ENCODE measurements at regions not wholly inside any gene's neighbourhood (a gene's known extent, or its start where the extent isn't known, plus 50 kb on each side); places are given as distances from the start of the nearest gene placed in this dataset.

DNA sequence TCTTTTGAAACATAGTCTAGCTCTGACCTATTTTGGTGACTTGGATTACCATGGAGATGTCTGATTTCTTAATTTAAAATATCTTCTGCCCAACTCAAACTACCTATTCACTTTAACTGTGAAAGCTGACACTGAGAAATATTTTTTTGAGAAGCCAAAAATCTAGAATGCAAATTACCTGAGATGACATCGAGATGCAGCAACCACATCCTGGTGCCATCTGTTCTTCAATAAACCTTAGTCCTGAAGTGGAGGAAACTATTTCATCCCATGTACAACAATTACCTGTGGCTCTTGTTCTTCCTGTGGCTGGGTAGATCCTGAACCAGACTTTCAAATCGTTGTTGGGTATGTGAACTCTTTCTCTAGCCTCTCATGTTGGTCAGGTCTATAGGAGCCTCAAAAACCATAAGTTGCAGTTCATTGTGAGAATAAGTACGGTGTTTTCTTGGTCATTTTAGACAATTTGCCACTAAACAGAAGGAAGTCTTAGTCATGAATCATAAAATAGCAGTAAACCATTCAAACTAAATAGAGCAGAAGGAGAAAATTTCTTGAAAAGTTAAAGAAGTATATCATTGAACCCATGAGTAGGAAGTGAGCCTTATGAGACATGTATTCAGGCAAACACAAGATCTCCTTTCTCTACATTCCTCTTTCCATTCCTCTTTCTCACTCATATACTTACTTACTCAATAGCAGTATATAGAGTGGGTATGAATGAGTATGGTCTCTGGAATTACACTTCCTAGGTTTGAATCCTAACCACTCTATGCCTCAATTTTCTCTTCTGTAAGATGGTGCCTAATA is 176.0 kb downstream of the HMHB1 start:
- H3K4me3 ChIP-seq (ENCODE audit: low read depth, low read length) = no peak overlapping the region
- DNase-seq (ENCODE audit: low read depth) = no peak
- TF ChIP-seq, protein P1, sequence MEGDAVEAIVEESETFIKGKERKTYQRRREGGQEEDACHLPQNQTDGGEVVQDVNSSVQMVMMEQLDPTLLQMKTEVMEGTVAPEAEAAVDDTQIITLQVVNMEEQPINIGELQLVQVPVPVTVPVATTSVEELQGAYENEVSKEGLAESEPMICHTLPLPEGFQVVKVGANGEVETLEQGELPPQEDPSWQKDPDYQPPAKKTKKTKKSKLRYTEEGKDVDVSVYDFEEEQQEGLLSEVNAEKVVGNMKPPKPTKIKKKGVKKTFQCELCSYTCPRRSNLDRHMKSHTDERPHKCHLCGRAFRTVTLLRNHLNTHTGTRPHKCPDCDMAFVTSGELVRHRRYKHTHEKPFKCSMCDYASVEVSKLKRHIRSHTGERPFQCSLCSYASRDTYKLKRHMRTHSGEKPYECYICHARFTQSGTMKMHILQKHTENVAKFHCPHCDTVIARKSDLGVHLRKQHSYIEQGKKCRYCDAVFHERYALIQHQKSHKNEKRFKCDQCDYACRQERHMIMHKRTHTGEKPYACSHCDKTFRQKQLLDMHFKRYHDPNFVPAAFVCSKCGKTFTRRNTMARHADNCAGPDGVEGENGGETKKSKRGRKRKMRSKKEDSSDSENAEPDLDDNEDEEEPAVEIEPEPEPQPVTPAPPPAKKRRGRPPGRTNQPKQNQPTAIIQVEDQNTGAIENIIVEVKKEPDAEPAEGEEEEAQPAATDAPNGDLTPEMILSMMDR (conservative IDR thresholded peaks at IDR 0.05; ENCODE audit: low read depth, low read length) = no peak

DNA sequence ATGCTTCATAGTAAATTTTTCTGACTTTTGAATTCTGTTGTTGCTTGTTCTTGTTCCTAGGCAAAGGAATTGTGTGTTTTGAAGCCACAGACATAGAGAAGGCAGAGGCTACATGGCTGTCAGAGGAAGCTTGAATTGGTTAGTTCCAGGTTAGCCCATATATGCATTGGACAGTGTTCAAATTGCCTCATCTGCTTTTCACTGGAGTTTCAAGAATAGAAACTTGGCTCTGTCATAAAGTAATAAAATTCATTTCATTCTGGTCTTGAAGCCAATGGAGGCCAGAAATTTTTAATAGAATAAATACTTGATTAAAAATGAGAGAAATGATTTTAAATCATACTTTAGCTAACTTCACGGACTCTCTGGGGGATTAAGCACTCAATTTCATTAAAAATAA is 178.0 kb downstream of the YIPF5 start:
- TF ChIP-seq, protein P1 (conservative IDR thresholded peaks at IDR 0.05; ENCODE audit: low read depth, low read length) = no peak
- no peak overlapping the region for H3K4me3 ChIP-seq (ENCODE audit: low read depth, low read length)
- DNase-seq (ENCODE audit: low read depth) = no peak

DNA sequence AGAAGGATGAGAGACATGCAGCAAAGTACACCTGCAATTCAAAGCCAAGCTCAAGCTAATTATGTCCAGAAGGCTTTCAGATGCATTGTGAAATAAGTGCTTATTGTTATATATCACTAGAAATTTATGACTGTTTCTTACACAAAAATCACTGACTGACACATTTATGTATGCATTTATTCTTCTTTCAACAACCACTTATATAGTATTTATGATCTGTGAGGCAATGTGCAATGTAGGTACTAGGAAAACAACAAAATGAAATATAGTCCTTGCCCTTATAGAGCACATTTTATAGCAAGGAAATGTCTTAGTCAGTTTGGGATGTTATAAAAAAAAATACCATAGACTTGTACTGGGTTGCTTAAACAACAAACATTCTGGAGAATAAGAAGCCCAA is 167.6 kb downstream of the YIPF5 start:
- no peak for DNase-seq (ENCODE audit: low read depth)
- TF ChIP-seq, protein P1 (conservative IDR thresholded peaks at IDR 0.05; ENCODE audit: low read depth, low read length) = no peak
- no peak overlapping the region for H3K4me3 ChIP-seq (ENCODE audit: low read depth, low read length)

DNA sequence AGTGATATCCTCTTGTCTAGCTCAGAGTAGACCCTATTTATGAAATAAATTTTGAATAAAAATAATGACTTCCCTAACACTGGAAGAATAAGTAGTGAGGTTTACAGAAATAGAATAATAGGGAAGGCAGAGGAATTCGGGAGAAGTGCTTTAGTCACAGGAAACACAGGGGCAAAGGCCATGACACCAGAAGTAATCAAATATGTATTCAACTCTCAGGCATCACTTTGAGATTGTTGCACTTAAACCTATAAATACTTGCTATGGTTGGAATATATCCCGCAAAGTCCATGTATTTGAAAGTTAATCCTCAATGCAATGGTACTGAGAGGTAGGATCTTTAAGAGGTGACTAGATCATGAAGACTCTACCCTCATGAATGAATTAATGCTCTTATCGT is 166.8 kb downstream of the YIPF5 start:
- TF ChIP-seq, protein P1 (conservative IDR thresholded peaks at IDR 0.05; ENCODE audit: low read depth, low read length) = no peak
- DNase-seq (ENCODE audit: low read depth) = no peak
- H3K4me3 ChIP-seq (ENCODE audit: low read depth, low read length) = no peak overlapping the region

DNA sequence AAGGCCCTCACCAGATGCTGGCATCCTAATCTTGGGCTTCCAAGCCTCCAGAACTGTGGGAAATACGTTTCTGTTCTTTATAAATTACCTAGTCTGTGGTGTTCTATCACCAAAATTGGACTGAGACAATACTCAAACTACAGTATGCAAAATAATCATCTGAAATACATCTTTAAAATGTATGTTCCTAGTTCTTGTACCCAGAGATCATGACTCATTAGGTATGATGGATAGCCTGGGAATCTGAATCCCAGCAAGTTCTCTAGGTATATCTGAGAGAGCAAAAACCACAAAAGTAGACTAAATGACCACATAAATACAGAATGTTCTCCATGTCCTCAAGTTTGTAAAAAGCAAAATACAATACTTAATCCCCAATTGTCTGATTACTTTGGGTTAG is 166.3 kb downstream of the YIPF5 start:
- TF ChIP-seq, protein P1 (conservative IDR thresholded peaks at IDR 0.05; ENCODE audit: low read depth, low read length) = no peak
- DNase-seq (ENCODE audit: low read depth) = no peak
- H3K4me3 ChIP-seq (ENCODE audit: low read depth, low read length) = no peak overlapping the region

DNA sequence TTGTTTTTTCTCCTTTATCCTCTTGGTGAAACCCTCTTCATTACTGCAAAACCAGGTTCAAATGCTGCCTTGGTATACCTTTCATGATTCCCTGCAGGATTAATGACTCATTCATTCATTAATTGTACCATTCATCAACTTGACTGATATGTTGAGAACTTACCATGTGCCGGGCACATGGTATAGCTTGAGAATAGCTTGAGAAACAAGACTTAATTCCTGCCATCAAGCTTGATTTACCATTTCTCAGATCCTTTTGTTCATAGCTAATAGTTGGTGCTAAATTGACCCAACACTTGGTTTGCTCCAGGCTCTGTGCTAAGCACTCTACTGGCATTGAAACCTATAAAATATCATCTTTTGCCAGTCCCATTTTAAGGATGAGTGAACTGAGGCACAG is 165.7 kb downstream of the YIPF5 start:
- TF ChIP-seq, protein P1 (conservative IDR thresholded peaks at IDR 0.05; ENCODE audit: low read depth, low read length) = no peak
- DNase-seq (ENCODE audit: low read depth) = no peak
- no peak overlapping the region for H3K4me3 ChIP-seq (ENCODE audit: low read depth, low read length)

DNA sequence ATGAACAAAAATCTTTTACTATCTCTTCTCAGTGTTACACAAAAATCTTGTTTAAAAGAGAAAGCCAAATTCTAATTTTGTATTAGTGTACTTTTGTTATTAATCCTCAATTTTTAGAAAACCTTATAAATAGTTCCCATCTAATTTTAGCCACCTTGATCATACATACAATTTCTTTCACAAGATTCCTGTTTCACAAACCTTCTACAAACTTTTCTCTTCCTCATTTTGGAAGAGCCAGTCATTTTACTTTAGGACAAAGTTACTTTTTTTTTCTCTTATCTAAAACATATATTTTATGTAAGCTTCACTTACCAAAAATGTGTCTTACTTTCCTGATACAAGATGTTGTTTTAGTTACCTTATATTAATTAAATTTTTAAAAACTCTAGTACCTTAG is 161.3 kb downstream of the YIPF5 start:
- H3K4me3 ChIP-seq (ENCODE audit: low read depth, low read length) = no peak overlapping the region
- DNase-seq (ENCODE audit: low read depth) = no peak
- TF ChIP-seq, protein P1 (conservative IDR thresholded peaks at IDR 0.05; ENCODE audit: low read depth, low read length) = no peak

Measured in epithelial cell of proximal tubule (primary cell).